Neural progenitor cell (in vitro differentiated cells): ENCODE measurements at regions not wholly inside any gene's neighbourhood (a gene's known extent, or its start where the extent isn't known, plus 50 kb on each side); places are given as distances from the start of the nearest gene placed in this dataset.
A peak's percentile ranks its signal among the peaks of the same experiment; 100 is the strongest.

ENCODE experiments used
- DNase-seq: peaks from one replicate; pipeline ENCODE4 v3.0.0-alpha.2; 2016; ENCODE audit warnings: low spot score
- H2AFZ ChIP-seq: fragments of 200-600 bp; sonication (generic); replicated peaks from 2 replicates; pipeline ENCODE4 v1.6.1; 2016; ENCODE audit warnings: antibody characterized with exemption
- H3F3A ChIP-seq: fragments of 200-600 bp; sonication (generic); 2 replicates; pipeline ENCODE4 v1.6.1; 2016; ENCODE audit warnings: antibody characterized with exemption, low read depth
- H3K27ac ChIP-seq: fragments of 200-600 bp; sonication (generic); 2 replicates; pipeline ENCODE4 v1.5.1; 2016; ENCODE audit warnings: mild to moderate bottlenecking
- H3K27me3 ChIP-seq: fragments of 200-600 bp; sonication (generic); 2 replicates; pipeline ENCODE4 v1.6.1; 2016; ENCODE audit warnings: mild to moderate bottlenecking, moderate library complexity
- H3K36me3 ChIP-seq: fragments of 200-600 bp; sonication (generic); 2 replicates; pipeline ENCODE4 v1.5.1; 2016
- H3K4me1 ChIP-seq: fragments of 200-600 bp; sonication (generic); 2 replicates; pipeline ENCODE4 v1.6.1; 2016; ENCODE audit warnings: mixed run types
- H3K4me2 ChIP-seq: fragments of 200-600 bp; sonication (generic); 2 replicates; pipeline ENCODE4 v1.6.1; 2016
- H3K4me3 ChIP-seq: fragments of 200-600 bp; sonication (generic); 2 replicates; pipeline ENCODE4 v1.5.1; 2016
- H3K79me2 ChIP-seq: fragments of 200-600 bp; sonication (generic); 2 replicates; pipeline ENCODE4 v1.6.1; 2016; ENCODE audit warnings: low read depth
- H3K9ac ChIP-seq: fragments of 200-600 bp; sonication (generic); 2 replicates; pipeline ENCODE4 v1.6.1; 2016
- H3K9me3 ChIP-seq: fragments of 200-600 bp; sonication (generic); 2 replicates; pipeline ENCODE4 v1.5.1; 2016; ENCODE audit warnings: low read depth
- H4K20me1 ChIP-seq: fragments of 200-600 bp; sonication (generic); 2 replicates; pipeline ENCODE4 v1.6.1; 2016; ENCODE audit warnings: low read depth
- H3K27ac Mint-ChIP-seq: 3 replicates; pipeline ENCODE4 v1.8.0; 2021; ENCODE audit warnings: mixed read lengths
- H3K27me3 Mint-ChIP-seq: 2 replicates; pipeline ENCODE4 v1.8.0; 2022; ENCODE audit warnings: low read depth, mild to moderate bottlenecking, inconsistent platforms, moderate library complexity, mixed read lengths; ENCODE audit not compliant: insufficient read depth
- H3K36me3 Mint-ChIP-seq: 3 replicates; pipeline ENCODE4 v1.8.0; 2021; ENCODE audit warnings: mixed read lengths
- H3K4me1 Mint-ChIP-seq: 3 replicates; pipeline ENCODE4 v1.8.0; 2021; ENCODE audit warnings: mixed read lengths
- H3K4me3 Mint-ChIP-seq: 3 replicates; pipeline ENCODE4 v1.8.0; 2021; ENCODE audit warnings: mild to moderate bottlenecking, moderate library complexity, mixed read lengths
- H3K9me3 Mint-ChIP-seq: 3 replicates; pipeline ENCODE4 v1.8.0; 2020; ENCODE audit warnings: mixed read lengths
- EZH2 ChIP-seq: fragments of 200-600 bp; sonication (generic); IDR thresholded peaks from 2 replicates; pipeline ENCODE4 v1.6.1; 2017; ENCODE audit warnings: antibody characterized with exemption, mild to moderate bottlenecking, moderate library complexity
- EZH2phosphoT487 ChIP-seq: fragments of 200-600 bp; sonication (generic); IDR thresholded peaks from 2 replicates; pipeline ENCODE4 v1.6.1; 2017; ENCODE audit warnings: antibody characterized with exemption
- TF ChIP-seq, protein P1 (sequence below): fragments of 200-600 bp; sonication (generic); IDR thresholded peaks from 2 replicates; pipeline ENCODE4 v1.5.1; 2017; ENCODE audit warnings: antibody characterized with exemption, mild to moderate bottlenecking

DNA sequence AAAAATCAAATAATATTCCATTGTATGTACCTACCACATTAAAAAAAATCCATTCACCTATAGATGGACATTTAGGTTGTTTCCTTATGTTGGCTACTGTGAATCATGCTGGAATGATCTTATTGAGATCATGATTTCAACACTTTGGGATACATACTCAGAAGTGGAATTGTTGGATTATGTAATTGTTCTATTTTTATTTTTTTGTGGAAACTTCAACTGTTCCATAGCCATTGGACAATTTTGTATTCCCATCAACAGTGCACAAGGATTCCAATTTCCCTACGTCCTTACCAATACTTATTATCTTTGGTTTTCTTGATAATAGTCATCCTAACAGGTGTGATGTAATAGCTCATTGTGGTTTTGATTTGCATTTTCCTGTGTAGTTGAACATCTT lies 834.0 kb downstream of the MAFB start:
- no peak overlapping the region for H2AFZ ChIP-seq
- no peaks in the 10 kb centered on the region for H3K27me3 ChIP-seq
- H4K20me1 ChIP-seq: no peaks in the 10 kb centered on the region
- H3K27ac ChIP-seq: no peak overlapping the region
- H3K4me3 Mint-ChIP-seq: no peak overlapping the region
- no peak overlapping the region for H3K27ac Mint-ChIP-seq
- H3K4me1 ChIP-seq: peaks cover 58% of the 10 kb centered on the region
- H3K9me3 ChIP-seq: no peaks in the 10 kb centered on the region
- peaks cover 10% of the 10 kb centered on the region for H3K9me3 Mint-ChIP-seq
- H3K27me3 Mint-ChIP-seq: peaks cover 67% of the 10 kb centered on the region
- no peak for TF ChIP-seq EZH2
- TF ChIP-seq, protein P1, sequence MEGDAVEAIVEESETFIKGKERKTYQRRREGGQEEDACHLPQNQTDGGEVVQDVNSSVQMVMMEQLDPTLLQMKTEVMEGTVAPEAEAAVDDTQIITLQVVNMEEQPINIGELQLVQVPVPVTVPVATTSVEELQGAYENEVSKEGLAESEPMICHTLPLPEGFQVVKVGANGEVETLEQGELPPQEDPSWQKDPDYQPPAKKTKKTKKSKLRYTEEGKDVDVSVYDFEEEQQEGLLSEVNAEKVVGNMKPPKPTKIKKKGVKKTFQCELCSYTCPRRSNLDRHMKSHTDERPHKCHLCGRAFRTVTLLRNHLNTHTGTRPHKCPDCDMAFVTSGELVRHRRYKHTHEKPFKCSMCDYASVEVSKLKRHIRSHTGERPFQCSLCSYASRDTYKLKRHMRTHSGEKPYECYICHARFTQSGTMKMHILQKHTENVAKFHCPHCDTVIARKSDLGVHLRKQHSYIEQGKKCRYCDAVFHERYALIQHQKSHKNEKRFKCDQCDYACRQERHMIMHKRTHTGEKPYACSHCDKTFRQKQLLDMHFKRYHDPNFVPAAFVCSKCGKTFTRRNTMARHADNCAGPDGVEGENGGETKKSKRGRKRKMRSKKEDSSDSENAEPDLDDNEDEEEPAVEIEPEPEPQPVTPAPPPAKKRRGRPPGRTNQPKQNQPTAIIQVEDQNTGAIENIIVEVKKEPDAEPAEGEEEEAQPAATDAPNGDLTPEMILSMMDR: no peak
- TF ChIP-seq EZH2phosphoT487: no peak
- no peaks in the 10 kb centered on the region for H3K36me3 ChIP-seq
- no peak overlapping the region for H3K4me2 ChIP-seq
- no peaks in the 10 kb centered on the region for H3K36me3 Mint-ChIP-seq
- peaks cover 37% of the 10 kb centered on the region for H3F3A ChIP-seq
- no peak overlapping the region for H3K9ac ChIP-seq
- no peaks in the 10 kb centered on the region for H3K79me2 ChIP-seq
- no peak for DNase-seq
- H3K4me1 Mint-ChIP-seq: peaks cover 61% of the 10 kb centered on the region
- H3K4me3 ChIP-seq: no peak overlapping the region

DNA sequence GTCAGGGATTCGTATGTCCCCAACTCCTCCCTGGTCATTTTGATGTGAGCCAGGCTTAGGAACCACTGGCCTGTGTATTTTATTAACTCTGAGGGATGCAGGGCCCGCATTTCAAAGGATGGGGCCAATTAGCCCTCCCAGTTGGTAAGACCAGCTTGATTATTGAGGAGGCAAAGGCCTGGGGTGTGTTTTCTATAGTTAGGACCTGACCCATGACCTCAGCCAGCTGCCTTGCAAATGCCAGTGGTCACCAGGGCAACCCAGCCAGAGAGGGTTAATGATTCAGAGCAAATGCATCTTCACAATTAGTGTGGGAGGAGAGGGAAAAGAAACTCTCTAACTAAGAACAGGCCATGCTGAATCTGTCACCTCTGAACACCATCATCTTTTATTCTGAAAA lies 835.4 kb downstream of the MAFB start:
- H3K4me1 Mint-ChIP-seq: peaks cover 68% of the 10 kb centered on the region
- H2AFZ ChIP-seq: no peak overlapping the region

DNA sequence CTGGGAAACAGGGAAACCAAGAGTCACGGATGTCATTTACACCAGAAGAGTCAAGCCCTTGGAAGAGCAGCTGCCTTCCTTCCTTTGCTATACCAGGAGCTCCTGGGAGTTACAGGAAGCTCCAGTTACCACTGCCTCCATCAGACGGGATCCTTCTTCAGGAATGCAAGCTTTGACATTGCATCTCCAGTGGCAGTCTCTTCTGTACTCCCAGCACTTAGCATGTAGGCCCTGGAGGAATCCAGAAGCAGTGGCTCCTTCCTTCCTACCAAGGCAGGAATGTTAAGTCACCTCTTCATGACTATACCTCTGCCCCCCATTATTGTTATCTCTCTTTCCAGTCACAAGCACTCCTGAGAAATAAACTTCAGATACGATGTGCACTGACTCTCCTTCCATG lies 836.0 kb downstream of the MAFB start:
- H3K4me1 ChIP-seq: peaks cover 65% of the 10 kb centered on the region
- peak overlapping the region; percentile 83 for H3K27ac ChIP-seq
- TF ChIP-seq EZH2 (no peak), EZH2phosphoT487 (no peak)
- TF ChIP-seq, protein P1: no peak

More for the DNA sequence above, 835.4 kb downstream of the MAFB start:
- peak overlapping the region; percentile 65 for H3K4me2 ChIP-seq
- peaks cover 37% of the 10 kb centered on the region for H3F3A ChIP-seq
- TF ChIP-seq EZH2phosphoT487: peak; percentile 37
- TF ChIP-seq, protein P1: no peak
- no peak overlapping the region for H3K9ac ChIP-seq
- H3K36me3 Mint-ChIP-seq: no peaks in the 10 kb centered on the region
- peaks cover 65% of the 10 kb centered on the region for H3K4me1 ChIP-seq
- H3K27me3 ChIP-seq: no peaks in the 10 kb centered on the region
- no peaks in the 10 kb centered on the region for H3K36me3 ChIP-seq
- no peaks in the 10 kb centered on the region for H4K20me1 ChIP-seq
- no peaks in the 10 kb centered on the region for H3K79me2 ChIP-seq
- peak; percentile 94 for DNase-seq
- H3K27ac Mint-ChIP-seq: peak overlapping the region; percentile 82
- H3K9me3 Mint-ChIP-seq: peaks cover 7% of the 10 kb centered on the region
- H3K27ac ChIP-seq: peak overlapping the region; percentile 83
- H3K9me3 ChIP-seq: no peaks in the 10 kb centered on the region
- no peak overlapping the region for H3K4me3 ChIP-seq
- H3K4me3 Mint-ChIP-seq: no peak overlapping the region
- peaks cover 76% of the 10 kb centered on the region for H3K27me3 Mint-ChIP-seq

More for the DNA sequence above, 836.0 kb downstream of the MAFB start:
- no peak overlapping the region for H3K9ac ChIP-seq
- no peaks in the 10 kb centered on the region for H4K20me1 ChIP-seq
- no peaks in the 10 kb centered on the region for H3K36me3 ChIP-seq
- no peak overlapping the region for H2AFZ ChIP-seq
- H3K9me3 ChIP-seq: no peaks in the 10 kb centered on the region
- no peak overlapping the region for H3K4me3 ChIP-seq
- peak overlapping the region; percentile 60 for H3K4me2 ChIP-seq
- H3K9me3 Mint-ChIP-seq: peaks cover 6% of the 10 kb centered on the region
- H3K4me1 Mint-ChIP-seq: peaks cover 68% of the 10 kb centered on the region
- peaks cover 78% of the 10 kb centered on the region for H3K27me3 Mint-ChIP-seq
- peak overlapping the region; percentile 36 for H3K4me3 Mint-ChIP-seq
- DNase-seq: peak; percentile 27
- no peaks in the 10 kb centered on the region for H3K79me2 ChIP-seq
- peak overlapping the region; percentile 82 for H3K27ac Mint-ChIP-seq
- no peaks in the 10 kb centered on the region for H3K27me3 ChIP-seq
- H3F3A ChIP-seq: peaks cover 37% of the 10 kb centered on the region
- H3K36me3 Mint-ChIP-seq: no peaks in the 10 kb centered on the region
